ENCODE measurements at regions not wholly inside any gene's neighbourhood (a gene's known extent, or its start where the extent isn't known, plus 50 kb on each side); places are given as distances from the start of the nearest gene placed in this dataset.

DNA sequence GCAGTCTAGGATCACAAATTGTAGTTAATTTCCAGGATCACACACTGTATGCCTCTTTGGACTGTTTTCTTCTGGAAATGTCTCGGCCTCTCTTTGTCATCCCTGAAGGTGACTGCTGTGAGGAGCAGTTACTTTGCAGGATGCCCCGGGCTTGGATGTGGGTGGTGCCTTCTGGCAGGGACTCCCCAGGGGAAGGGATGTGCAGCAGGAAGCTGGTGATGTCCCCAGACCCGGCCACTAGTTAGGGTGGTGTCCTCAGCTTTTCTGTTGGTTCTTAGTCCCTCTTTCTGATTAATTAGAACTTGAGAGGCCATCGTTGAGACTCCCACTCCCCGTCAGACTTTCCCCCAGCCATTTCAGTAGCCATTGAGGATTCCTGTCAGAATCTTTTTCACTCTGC lies 286.6 kb upstream of the HDAC4 start:
- no peaks in the 10 kb centered on the region for H3K4me1 Mint-ChIP-seq (ENCODE audit: low read depth)
- ChIA-PET CTCF (no interaction called here), POLR2A (no interaction called here)
- H3K4me3 Mint-ChIP-seq: no peak overlapping the region
- H3K36me3 Mint-ChIP-seq (ENCODE audit: low read depth): no peaks in the 10 kb centered on the region
- H3K9me3 Mint-ChIP-seq (ENCODE audit: insufficient read depth): no peaks in the 10 kb centered on the region
- peaks cover 10% of the 10 kb centered on the region for H3K27me3 Mint-ChIP-seq (ENCODE audit: low read depth)
- no peak overlapping the region for H3K27ac Mint-ChIP-seq
- ATAC-seq: no peak
- no peak for DNase-seq

DNA sequence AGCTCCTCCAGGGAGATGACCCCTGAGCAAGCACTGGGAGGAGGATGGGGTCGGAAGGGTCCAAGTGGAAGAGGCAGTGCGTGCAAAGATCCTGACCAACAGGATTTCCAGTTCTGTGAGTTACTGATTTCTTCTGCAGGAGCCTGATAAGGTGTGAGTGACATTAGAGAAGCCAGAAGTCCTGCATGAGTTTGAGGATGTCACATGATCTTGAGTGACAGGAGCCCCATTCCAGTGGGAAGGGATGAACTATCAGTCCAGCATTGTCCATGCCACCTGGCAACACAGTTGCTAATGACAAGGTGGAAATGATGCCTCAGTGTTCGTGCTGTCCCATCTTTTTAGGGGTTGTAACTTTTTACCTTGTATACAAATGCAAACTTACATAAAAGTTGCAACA lies 285.1 kb upstream of the HDAC4 start:
- no peaks in the 10 kb centered on the region for H3K4me1 Mint-ChIP-seq (ENCODE audit: low read depth)
- no peak overlapping the region for H3K4me3 Mint-ChIP-seq
- CTCF ChIA-PET: no interaction called here
- H3K36me3 Mint-ChIP-seq (ENCODE audit: low read depth): no peaks in the 10 kb centered on the region
- no peak overlapping the region for H3K27ac Mint-ChIP-seq
- H3K9me3 Mint-ChIP-seq (ENCODE audit: insufficient read depth): no peaks in the 10 kb centered on the region
- ATAC-seq (no peak), DNase-seq (no peak)
- H3K27me3 Mint-ChIP-seq (ENCODE audit: low read depth): peaks cover 17% of the 10 kb centered on the region
- POLR2A ChIA-PET: no interaction called here

DNA sequence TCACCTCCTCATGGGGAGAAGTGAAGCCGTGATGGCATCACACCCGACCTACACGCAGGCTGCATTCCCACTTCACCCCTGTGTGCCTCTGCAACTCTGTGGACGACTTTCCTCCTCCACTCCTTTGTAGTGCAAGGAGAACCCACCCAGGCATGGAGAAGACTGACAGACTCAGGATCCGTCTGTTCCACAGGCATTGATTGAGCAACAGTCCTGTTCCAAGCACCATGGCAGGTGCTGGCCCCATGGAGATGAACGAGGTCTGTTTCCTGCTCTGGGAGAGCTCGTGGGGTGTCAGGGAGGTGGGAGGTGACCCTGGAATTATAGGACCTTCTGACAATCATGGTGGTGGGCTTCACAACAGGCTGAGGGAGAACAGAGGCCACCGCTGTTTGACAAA lies 284.7 kb upstream of the HDAC4 start:
- no peak for DNase-seq
- POLR2A ChIA-PET: no interaction called here
- Mint-ChIP-seq H3K27me3 (ENCODE audit: low read depth) (peaks cover 19% of the 10 kb centered on the region), H3K9me3 (ENCODE audit: insufficient read depth) (no peaks in the 10 kb centered on the region), H3K36me3 (ENCODE audit: low read depth) (no peaks in the 10 kb centered on the region), H3K4me1 (ENCODE audit: low read depth) (no peaks in the 10 kb centered on the region), H3K27ac (no peak overlapping the region), H3K4me3 (no peak overlapping the region)
- ATAC-seq: no peak
- CTCF ChIA-PET: no interaction called here

DNA sequence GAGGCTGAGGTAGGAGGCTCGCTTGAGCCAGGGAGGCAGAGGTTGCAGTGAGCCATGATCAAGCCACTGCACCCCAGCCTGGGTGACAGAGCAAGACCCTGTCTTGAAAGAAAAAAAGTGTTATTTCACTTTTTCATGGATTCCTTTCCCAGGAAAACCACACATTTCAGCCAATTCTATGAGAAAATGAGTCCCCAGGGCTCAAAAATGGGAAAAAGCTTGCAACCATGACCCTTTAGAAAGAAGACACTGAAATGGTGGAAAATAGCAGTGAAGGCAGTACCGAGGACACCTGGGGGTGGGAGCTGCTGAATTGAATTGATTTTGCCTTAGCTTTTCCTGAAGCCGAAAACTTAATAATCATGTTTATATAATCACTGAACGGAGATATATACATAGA lies 284.2 kb upstream of the HDAC4 start:
- Mint-ChIP-seq H3K36me3 (ENCODE audit: low read depth) (no peaks in the 10 kb centered on the region), H3K27ac (no peak overlapping the region), H3K4me1 (ENCODE audit: low read depth) (no peaks in the 10 kb centered on the region), H3K9me3 (ENCODE audit: insufficient read depth) (no peaks in the 10 kb centered on the region), H3K27me3 (ENCODE audit: low read depth) (peaks cover 21% of the 10 kb centered on the region), H3K4me3 (no peak overlapping the region)
- ATAC-seq: no peak
- no peak for DNase-seq
- ChIA-PET POLR2A (no interaction called here), CTCF (no interaction called here)

DNA sequence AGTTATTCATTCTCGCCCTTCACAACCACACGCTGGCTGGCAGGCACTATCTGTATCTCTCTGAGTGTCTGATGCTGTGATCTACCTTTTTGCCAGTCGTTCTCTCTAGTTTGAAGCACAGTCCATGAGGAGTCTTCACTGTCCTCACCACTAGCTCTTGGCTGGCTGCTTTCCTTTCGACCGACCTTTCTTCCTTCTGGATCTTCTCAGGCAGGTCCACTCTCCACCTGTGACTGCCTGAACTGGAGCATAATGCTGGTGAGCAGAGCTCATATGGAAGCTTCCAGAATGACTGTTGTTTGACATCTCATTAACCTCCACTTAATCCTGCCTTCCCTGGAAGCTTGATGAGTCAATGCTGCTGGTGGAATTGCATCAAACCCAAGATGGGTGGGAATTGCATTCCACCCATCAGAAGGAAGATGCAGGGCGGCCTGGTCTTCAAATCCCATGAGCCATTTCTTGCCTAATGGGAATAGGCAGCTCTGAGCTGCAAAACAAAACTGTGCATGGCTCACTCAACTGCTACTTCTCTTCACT lies 283.5 kb upstream of the HDAC4 start:
- H3K27me3 Mint-ChIP-seq (ENCODE audit: low read depth): peaks cover 22% of the 10 kb centered on the region
- DNase-seq: no peak
- H3K9me3 Mint-ChIP-seq (ENCODE audit: insufficient read depth): no peaks in the 10 kb centered on the region
- H3K4me3 Mint-ChIP-seq: no peak overlapping the region
- no peak overlapping the region for H3K27ac Mint-ChIP-seq
- ChIA-PET POLR2A (no interaction called here), CTCF (no interaction called here)
- H3K4me1 Mint-ChIP-seq (ENCODE audit: low read depth): no peaks in the 10 kb centered on the region
- no peak for ATAC-seq
- no peaks in the 10 kb centered on the region for H3K36me3 Mint-ChIP-seq (ENCODE audit: low read depth)

DNA sequence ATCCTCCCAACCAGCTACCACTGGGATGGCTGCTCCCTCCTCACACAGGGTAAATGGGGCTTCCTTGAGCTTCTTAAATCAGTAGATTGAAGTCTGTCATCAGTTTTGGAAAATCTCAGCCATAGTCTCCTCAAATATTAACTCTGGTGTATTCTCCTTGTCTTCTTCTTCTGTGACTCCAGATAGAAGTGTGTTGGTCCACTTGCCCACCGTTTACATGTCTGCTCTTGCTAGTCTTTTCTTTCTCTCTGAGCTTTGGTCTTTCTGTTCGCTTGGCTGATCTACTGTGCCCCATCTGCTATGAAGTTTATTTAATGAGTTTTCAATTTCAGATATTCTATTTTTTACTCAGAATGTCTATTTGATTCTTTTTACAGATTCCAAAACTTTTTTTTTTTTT lies 281.7 kb upstream of the HDAC4 start:
- Mint-ChIP-seq H3K27me3 (ENCODE audit: low read depth) (peaks cover 22% of the 10 kb centered on the region), H3K4me1 (ENCODE audit: low read depth) (no peaks in the 10 kb centered on the region), H3K27ac (no peak overlapping the region), H3K36me3 (ENCODE audit: low read depth) (no peaks in the 10 kb centered on the region), H3K9me3 (ENCODE audit: insufficient read depth) (no peaks in the 10 kb centered on the region), H3K4me3 (no peak overlapping the region)
- DNase-seq (no peak), ATAC-seq (no peak)
- ChIA-PET CTCF (no interaction called here), POLR2A (no interaction called here)

DNA sequence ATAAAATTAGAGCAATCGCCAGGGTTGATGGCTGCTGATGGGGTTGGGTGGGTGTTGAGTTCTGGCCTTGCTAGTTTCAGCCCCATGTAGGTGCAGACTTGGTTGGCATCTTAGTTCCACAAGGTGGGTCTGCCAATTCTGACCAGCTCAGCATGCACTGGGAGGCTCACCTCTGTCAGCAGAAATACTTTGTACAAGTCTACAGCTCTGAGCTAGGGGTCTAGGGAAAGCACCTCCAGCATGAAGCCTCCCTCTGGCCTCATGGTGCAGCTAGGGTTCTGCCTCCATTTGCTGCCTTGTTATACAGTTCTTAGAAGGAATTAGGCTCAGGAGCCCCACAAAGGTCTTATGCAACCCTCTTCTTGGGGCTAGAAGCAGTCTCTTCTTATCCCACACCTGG lies 278.9 kb upstream of the HDAC4 start:
- peaks cover 22% of the 10 kb centered on the region for H3K27me3 Mint-ChIP-seq (ENCODE audit: low read depth)
- no peak overlapping the region for H3K27ac Mint-ChIP-seq
- ATAC-seq (no peak), DNase-seq (no peak)
- no peak overlapping the region for H3K4me3 Mint-ChIP-seq
- ChIA-PET CTCF (no interaction called here), POLR2A (no interaction called here)
- H3K9me3 Mint-ChIP-seq (ENCODE audit: insufficient read depth): no peaks in the 10 kb centered on the region
- H3K36me3 Mint-ChIP-seq (ENCODE audit: low read depth): no peaks in the 10 kb centered on the region
- H3K4me1 Mint-ChIP-seq (ENCODE audit: low read depth): no peaks in the 10 kb centered on the region

DNA sequence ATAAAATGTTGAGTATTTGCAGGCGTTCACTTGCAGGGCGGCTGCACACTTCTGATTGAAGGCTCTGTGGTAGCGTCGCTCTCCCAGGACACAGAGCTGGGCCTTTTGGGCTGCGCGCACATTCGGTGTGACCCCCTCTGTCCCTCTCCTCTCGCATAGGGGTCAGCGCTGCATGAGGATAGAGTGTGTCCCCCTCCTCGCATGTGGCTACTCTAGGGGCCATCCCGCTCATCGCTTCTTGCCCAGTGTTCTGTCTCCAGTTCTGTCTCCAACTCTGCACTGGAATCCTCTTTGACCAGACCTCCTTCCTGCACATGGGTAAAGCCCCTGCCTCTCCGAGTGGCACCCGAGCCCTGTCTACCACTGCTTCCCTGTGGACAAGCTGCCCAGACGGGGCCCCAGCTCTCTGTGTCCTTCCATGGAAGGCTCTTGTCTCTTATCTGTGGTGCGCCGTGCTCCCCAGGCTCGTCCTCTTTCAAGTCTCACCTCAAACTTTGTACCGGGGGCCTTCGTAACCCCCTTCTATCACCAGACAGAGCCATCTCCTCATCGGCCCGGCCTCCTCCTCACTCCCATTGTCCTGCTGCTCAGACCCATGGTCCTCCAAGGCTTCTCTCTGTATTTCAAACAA lies 278.0 kb upstream of the HDAC4 start:
- ATAC-seq (no peak), DNase-seq (no peak)
- Mint-ChIP-seq H3K36me3 (ENCODE audit: low read depth) (no peaks in the 10 kb centered on the region), H3K27ac (no peak overlapping the region), H3K27me3 (ENCODE audit: low read depth) (peaks cover 16% of the 10 kb centered on the region), H3K4me1 (ENCODE audit: low read depth) (no peaks in the 10 kb centered on the region), H3K4me3 (no peak overlapping the region), H3K9me3 (ENCODE audit: insufficient read depth) (no peaks in the 10 kb centered on the region)
- CTCF ChIA-PET: no interaction called here
- POLR2A ChIA-PET: no interaction called here

DNA sequence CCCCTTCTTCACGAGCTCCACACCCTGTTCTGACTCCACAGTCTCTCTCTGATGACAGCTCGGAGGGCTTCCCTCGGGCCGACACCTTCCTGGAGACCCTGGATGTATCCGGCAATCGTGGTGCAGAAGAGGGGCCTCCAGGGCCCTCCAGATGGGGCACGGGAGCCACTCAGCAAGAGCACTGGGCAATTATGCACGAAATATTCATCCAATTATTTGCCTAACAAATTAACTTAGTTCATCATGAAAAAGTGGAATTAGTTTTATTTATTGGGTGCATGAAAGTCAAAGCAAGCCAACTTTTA lies 277.3 kb upstream of the HDAC4 start:
- Mint-ChIP-seq H3K27ac (no peak overlapping the region), H3K4me1 (ENCODE audit: low read depth) (no peaks in the 10 kb centered on the region), H3K9me3 (ENCODE audit: insufficient read depth) (no peaks in the 10 kb centered on the region), H3K4me3 (no peak overlapping the region), H3K27me3 (ENCODE audit: low read depth) (peaks cover 16% of the 10 kb centered on the region), H3K36me3 (ENCODE audit: low read depth) (no peaks in the 10 kb centered on the region)
- ChIA-PET POLR2A (no interaction called here), CTCF (no interaction called here)
- DNase-seq (no peak), ATAC-seq (no peak)

DNA sequence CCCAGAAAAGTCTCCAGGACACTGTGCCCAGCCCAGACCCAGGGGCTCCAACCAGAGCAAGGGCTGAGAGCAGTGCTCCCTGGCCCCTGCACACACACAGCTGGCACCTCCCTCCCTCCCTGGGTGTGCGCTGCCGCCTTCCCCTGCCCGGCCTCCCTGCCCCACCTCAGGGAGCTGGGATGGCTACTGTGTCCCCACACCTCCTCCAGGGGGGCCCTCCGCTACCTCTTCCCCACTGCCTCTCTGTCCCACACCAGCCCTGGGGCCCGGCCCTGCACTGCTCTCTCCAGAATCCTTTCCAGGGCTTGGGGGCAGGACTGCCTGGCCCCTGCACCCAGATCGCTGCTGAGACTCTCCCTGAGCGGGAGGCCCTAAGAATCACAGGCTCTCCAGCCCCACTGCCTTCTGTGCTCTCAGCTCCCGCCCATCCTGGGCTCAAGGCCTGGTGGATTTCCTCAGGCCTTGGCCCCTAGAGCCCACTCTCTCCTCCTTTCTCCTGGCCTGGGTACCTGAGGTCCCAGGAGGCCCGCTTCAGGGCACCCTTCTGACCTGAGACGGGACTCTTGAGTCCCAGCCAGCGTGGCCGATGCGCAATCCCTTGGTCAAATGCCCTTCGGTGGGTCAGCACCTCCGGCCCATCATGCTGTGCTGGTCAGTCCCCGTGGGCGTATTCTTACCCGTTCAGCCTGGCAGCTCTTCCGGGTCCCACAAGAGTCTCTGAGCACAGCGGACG lies 276.8 kb upstream of the HDAC4 start:
- ATAC-seq (no peak), DNase-seq (no peak)
- H3K27me3 Mint-ChIP-seq (ENCODE audit: low read depth): peaks cover 13% of the 10 kb centered on the region
- H3K4me3 Mint-ChIP-seq: no peak overlapping the region
- no peaks in the 10 kb centered on the region for H3K36me3 Mint-ChIP-seq (ENCODE audit: low read depth)
- H3K4me1 Mint-ChIP-seq (ENCODE audit: low read depth): no peaks in the 10 kb centered on the region
- ChIA-PET POLR2A (no interaction called here), CTCF (no interaction called here)
- no peaks in the 10 kb centered on the region for H3K9me3 Mint-ChIP-seq (ENCODE audit: insufficient read depth)
- H3K27ac Mint-ChIP-seq: no peak overlapping the region

DNA sequence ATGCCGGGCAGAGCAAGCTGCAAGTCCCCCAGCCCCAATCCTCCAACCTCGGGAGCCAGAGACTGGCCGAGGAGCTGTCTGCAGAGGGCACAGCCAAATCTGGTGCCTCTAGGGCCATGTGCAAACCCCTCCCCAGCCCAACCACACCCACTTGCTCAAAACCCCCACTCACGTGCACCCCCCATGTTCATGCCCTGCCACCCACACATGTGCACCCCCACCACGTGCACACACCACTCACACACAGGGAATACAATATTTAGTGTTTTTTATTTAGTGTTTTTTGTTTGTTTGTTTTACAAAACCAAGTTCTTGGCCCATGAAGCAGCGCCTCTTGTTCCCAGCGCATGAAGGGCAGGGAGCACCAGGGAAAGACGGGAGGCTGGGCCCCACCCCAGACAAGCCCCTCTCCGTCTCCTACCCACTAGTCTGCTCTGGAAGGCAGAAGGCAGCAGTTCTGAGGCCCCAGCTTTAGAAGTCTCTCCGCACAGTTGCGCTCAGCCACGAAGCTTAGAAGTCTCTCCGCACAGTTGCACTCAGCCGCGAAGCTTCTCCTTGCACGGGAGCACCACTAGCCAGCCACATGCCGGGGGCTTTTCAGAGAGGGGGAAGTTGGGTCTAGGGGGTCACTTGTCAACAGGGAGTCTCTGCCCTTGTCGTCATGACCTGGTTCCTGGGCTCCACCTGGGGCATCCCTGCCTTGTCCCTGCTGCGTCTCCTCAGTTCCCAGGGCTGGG lies 276.1 kb upstream of the HDAC4 start:
- POLR2A ChIA-PET: no interaction called here
- Mint-ChIP-seq H3K4me3 (no peak overlapping the region), H3K36me3 (ENCODE audit: low read depth) (no peaks in the 10 kb centered on the region), H3K27ac (no peak overlapping the region), H3K9me3 (ENCODE audit: insufficient read depth) (no peaks in the 10 kb centered on the region), H3K4me1 (ENCODE audit: low read depth) (no peaks in the 10 kb centered on the region), H3K27me3 (ENCODE audit: low read depth) (peaks cover 7% of the 10 kb centered on the region)
- ATAC-seq: no peak
- CTCF ChIA-PET: no interaction called here
- DNase-seq: no peak

DNA sequence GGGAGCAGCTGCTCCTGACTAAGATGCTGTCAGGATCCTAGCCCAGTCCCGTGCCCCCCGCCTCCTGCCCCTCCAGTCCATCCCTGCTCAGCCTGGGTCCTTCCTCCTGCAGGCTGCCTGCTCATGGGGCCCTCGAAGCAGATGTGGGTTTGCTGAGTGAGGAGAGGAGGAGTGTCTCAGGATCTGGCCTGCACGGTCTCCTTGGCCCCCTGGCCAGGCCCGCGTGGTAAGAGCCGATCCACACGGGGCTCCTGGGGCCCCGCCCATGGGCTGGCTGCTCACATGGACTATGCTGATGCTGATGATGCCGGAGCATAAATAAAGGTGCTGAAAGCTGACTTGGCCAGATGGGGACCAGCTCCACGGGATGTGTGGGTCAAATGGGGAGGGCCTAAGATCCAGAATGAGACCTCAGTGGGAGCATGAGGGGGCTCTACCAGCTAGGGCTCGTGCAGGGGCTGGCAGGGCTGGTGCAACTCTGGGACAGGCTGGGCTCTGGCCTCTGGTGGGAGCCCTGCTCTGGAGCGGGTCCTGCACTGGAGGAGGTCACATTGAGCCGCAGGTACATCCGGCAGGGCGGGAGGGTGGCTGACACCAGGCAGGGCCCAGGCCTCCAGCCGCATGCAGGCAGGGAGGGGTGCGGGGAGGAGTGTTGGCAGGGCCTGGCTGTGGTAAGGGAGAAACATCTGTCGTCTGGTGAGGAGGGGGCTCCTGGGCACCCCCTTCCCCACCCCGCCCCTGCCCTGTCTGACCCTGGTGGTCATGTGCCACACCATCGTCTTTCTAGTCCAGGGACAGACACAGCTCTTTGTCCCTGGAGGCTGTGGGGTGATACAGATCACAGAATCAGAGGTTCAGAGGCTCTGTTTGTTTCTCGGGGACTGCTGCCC lies 275.3 kb upstream of the HDAC4 start:
- Mint-ChIP-seq H3K27ac (no peak overlapping the region), H3K9me3 (ENCODE audit: insufficient read depth) (no peaks in the 10 kb centered on the region), H3K4me1 (ENCODE audit: low read depth) (no peaks in the 10 kb centered on the region), H3K4me3 (no peak overlapping the region), H3K27me3 (ENCODE audit: low read depth) (peaks cover 4% of the 10 kb centered on the region), H3K36me3 (ENCODE audit: low read depth) (no peaks in the 10 kb centered on the region)
- ATAC-seq (no peak), DNase-seq (no peak)
- ChIA-PET POLR2A (no interaction called here), CTCF (no interaction called here)
